ENCODE measurements at regions not wholly inside any gene's neighbourhood (a gene's known extent, or its start where the extent isn't known, plus 50 kb on each side); places are given as distances from the start of the nearest gene placed in this dataset.

DNA sequence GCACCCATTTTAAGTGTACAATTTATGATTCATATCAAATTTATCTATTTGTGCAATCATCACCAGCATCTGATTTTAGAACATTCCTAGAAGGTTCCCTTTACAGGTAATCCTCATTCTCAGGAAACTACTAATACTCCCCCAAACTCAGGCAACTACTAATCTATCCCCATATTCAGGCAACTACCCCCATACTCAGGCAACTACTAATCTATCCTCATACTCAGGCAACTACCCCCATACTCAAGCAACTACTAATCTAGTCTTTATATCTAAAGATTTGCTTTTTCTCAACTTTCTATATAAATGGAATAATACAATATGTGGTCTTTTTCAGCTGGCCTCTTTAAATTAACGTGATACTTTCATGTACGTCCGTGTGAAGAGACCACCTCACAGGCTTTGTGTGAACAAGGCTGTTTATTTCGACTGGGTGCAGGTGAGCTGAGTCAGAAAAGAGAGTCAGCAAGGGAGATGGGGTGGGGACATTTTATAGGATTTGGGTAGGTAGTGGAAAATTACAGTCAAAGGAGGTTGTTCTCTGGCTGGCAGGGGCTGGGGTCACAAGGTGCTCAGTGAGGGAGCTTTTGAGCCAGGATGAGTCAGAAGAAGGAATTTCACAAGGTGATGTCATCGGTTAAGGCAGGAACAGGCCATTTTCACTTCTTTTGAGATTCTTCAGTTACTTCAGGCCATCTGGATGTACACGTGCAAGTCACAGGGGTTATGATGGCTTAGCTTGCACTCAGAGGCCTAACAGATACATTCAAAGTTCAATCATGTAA lies 1444.5 kb upstream of the CADM2 start:
- no peak for DNase-seq (ENCODE audit: low spot score)

- DNase-seq (ENCODE audit: low spot score): no peak
Measured at GRCh38 chr3:83515123-83515522, 1443.7 kb upstream of the CADM2 start.

GRCh38 chr3:83523470-83524073 lies 1435.2 kb upstream of the CADM2 start:
- DNase-seq (ENCODE audit: low spot score): peak; percentile 51

DNA sequence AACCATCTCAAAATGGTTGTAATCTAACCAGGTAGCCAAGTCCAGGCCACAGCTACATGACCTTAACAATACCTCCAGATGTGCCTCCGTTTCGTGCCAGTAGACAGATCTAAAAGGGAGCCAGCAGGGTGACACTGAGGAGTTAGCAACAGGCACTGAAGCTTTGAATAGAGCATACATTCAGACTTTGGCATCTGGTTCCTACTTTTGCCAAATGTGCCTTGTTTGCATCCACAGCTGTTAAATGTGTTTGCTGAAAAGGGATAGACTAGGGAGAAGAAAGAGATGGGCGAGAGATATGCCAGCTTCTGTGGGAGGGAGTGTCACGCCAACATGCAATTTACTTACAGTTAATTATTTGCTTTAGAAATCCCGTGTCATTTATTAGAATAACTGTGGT lies 1433.9 kb upstream of the CADM2 start:
- DNase-seq (ENCODE audit: low spot score): peak; percentile 43

DNA sequence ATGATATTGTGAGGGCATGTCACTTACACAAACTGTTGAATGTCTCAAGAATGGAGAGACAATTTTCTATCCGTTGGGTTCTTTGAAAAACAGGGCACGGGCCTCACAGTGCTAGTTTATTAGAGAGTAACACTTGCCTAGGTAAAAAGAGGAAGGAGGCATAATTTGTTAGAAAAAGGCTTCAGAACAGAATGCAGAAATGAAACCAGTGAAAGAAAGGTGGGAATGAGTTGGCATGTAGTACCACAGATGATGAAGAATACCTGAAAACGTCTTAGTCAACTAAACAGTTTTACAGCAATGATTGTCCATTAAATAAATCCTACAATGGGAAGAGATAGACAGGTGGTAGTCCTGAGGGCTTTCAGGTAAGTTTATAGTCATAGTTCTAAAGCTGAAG lies 1399.7 kb upstream of the CADM2 start:
- DNase-seq (ENCODE audit: low spot score): no peak

DNA sequence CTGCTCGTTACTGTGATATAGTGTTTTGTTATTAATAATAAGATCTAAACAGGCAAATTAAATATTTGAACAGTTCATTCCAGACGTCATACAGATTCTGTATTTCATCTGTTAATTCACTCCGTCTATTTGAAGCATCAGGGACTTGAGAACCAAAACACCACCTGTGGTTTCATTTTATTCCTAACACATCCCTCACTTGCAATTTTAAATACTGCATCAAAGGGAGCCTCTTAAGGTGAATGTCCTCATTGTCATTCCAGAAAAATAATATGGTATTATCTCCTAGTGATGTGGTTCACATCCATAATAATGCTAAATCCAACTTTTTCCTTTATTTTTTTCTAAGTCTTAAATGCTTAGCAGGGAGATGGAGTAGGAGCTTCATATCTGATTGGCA lies 1390.9 kb upstream of the CADM2 start:
- DNase-seq (ENCODE audit: low spot score): no peak

GRCh38 chr3:83581546-83581945 lies 1377.2 kb upstream of the CADM2 start:
- DNase-seq (ENCODE audit: low spot score): no peak

DNA sequence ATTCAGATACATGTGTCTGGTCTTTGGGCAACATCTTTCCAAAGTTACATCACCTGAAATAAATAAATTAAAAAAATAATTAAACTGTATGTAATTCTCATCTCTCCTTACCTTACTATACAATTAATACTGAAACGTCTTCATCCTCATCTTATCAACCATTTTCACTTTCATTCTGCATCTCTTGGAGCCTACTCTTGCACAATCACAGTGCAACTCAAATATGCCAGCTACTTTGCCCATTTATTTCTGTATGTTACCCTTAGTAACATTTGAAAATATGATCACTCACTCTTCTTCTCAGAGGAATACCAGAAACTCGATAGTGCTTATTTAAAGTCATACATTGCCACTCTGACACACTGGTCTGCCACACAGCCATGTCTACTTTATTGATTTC lies 1357.1 kb upstream of the CADM2 start:
- DNase-seq (ENCODE audit: low spot score): no peak

DNA sequence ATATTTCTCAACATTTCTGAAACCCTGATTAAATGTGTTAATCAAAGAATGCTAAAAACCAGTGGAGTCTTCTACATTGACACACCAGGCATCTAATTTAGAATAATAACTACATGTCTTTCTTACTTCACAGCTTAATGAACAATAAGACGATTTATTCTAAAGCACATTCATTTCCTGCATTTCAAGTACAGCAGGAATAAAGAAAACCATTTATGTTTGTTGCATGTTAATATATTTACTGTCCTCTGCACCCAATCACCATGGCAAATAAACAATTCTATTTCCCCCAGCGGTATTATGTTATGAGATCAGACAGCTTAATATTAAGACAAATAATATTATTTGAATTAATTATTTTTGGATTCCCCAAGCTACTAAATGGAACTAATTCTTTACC lies 1336.3 kb upstream of the CADM2 start:
- DNase-seq (ENCODE audit: low spot score): no peak

DNA sequence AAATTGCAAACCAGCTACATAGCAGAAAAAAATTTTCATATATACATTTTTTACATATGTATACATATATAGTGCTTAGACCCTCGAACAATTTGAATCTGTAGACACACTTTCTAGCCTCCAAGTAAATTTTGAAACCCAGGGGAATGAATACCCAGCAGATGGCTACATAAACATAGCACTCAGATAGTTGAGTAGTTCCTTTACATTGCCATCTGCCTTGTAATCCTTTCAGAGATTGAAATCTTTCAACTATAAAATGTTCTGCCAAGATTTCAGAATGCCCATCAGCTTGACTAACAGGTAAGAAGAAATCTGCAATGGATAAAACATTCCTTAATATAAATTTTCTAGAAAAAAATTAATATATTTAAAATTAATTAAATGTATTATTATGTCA lies 1333.5 kb upstream of the CADM2 start:
- DNase-seq (ENCODE audit: low spot score): no peak

GRCh38 chr3:83628471-83628870 lies 1330.3 kb upstream of the CADM2 start:
- DNase-seq (ENCODE audit: low spot score): no peak

GRCh38 chr3:83632526-83632925 lies 1326.3 kb upstream of the CADM2 start:
- no peak for DNase-seq (ENCODE audit: low spot score)

DNA sequence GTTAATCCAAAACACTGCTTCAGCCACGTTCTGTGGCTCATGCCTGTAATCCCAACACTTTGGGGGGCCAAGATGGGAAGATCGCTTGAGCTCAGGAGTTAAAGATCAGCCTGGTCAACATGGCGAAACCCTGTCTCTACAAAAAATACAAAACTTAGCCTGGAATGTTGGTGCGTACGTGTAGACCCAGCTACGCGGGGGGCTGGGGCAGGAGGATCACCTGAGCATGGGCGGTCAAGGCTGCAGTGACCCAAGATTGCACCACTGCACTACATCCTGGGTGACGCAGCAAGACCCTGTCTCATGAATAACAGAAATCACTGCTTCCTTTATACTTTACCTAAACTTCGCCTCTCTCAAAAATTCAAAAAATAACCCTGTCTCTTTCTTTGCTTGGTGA lies 1325.0 kb upstream of the CADM2 start:
- no peak for DNase-seq (ENCODE audit: low spot score)

DNA sequence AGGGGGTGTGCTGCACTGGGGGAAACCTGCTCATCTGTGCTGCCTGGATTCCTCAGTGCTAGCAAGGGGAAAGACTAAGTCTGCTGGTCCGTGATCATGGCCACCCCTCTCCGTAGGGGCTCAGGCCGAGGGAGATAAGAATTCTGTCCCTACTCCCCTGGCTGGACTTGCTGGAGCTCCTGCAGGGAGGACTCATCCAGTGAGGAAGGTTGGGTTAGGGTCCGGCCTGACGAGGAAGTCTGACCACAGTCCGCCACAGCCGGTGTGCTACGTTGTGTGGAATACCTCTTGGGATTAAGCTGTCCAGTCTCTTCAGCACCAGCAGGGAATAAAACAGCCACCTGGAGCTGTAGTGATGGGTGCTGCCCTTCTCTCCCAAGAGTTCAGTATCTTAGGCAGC lies 1309.1 kb upstream of the CADM2 start:
- DNase-seq (ENCODE audit: low spot score): no peak

DNA sequence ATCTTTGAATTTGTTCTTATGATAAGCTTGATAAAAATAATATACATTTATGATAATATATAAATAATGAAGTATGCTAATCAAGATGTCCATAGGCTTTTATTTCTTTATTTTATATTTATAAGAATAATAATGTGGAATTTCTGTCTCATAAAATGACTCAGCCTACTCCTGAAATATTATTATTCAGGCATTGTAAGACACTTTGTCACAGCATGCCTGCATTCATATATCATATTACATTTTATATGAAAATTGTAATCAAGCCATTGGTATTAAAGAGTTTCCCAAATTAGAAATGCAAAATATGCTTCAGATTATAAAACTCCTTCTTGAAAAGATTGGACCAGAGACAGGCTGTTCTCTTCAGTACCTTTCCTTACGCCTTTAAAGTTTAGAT lies 1303.7 kb upstream of the CADM2 start:
- no peak for DNase-seq (ENCODE audit: low spot score)

DNA sequence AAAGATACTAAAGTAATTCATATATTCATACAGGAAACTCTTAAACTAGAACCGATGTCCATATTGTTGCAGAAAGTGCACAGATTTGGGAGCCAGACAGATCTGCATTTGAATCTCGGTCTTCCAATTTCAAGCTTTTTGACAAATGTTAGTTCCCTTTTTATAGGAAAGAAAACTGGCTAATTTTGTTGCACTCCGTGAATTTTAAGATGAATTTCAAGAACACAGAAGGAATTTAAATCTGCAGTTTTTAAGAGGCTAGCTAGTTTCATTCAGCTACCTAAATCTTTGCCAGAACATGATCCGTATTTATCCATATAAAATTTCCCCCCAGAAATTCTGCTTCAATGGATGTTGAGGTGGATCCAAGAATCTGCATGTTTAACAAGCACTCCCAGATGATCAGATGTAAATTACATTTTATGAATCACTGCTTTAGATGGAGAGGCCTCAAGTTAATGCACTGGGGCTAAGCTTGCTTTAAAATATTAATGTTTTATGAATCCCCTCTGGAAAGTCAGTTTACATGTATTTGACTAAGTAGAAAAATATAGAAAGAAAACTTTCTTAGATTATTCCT lies 1296.3 kb upstream of the CADM2 start:
- no peak for DNase-seq (ENCODE audit: low spot score)

GRCh38 chr3:83670416-83670815 lies 1288.4 kb upstream of the CADM2 start:
- DNase-seq (ENCODE audit: low spot score): no peak

- no peak for DNase-seq (ENCODE audit: low spot score)
Measured at GRCh38 chr3:83683937-83684598, 1274.7 kb upstream of the CADM2 start.

DNA sequence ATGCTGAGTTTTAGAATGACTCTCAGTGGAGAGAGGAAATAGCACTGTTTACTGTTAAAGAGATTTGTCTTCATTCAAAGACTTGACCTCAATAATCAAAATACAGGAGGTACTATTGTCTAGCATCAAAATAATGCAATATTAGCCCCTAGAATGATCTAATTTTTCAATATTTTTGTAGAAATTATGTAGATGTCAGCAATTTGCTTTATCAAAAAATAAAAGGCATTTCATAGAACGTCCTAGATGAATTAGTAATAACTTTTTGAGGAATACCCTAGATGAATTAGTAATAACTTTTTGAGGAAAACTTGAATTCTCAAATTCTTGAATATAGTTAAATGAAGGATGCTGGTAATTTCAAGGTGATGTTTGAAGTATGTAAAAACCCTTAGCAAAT lies 1252.1 kb upstream of the CADM2 start:
- DNase-seq (ENCODE audit: low spot score): no peak

GRCh38 chr3:83715307-83715706 lies 1243.5 kb upstream of the CADM2 start:
- DNase-seq (ENCODE audit: low spot score): no peak

DNA sequence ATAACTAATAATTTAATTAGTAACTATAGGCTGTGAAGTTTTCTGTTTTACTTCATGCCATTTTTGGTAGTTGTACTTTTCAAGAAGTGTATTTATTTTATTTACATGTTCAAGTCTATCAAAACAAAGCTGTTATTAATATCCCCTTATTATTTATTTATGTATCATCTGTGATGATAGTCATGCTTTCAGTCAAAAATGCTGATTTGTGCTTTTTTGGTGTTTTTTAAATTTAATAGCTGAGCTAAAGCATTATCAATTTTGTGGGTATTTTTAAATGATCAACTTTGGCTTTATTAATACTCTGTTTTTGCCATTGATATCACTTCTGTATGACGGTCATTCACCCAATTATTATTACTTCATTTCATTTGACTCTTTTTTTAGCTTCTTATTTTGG lies 1229.2 kb upstream of the CADM2 start:
- no peak for DNase-seq (ENCODE audit: low spot score)

GRCh38 chr3:83734656-83735055 lies 1224.1 kb upstream of the CADM2 start:
- DNase-seq (ENCODE audit: low spot score): no peak

DNA sequence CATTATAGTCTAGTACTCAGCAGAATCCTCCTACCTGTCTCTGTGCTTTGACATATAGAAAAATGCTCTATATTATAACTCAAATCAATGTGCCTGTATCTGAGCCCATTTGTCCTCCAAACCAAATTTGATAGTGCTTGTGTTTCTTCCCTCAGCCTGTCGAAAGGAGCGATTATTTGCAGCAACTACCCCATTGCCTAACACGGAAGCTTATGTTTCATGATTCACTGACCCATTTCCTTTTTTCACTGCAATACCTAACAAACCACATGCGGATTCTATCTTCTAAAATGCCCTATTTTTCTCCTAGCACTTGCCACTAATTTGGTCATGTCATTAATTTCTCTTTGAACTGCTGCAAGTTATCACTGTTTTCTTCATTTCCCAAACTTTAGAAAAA lies 1220.6 kb upstream of the CADM2 start:
- no peak for DNase-seq (ENCODE audit: low spot score)

All from Ammon's horn (tissue), 1 donor.